ENCODE measurements at regions not wholly inside any gene's neighbourhood (a gene's known extent, or its start where the extent isn't known, plus 50 kb on each side); places are given as distances from the start of the nearest gene placed in this dataset.

- no peaks in the 10 kb centered on the region for H3K27me3 Mint-ChIP-seq
- no peak overlapping the region for H3K4me3 Mint-ChIP-seq
- H3K27ac Mint-ChIP-seq = no peak overlapping the region
- H3K36me3 Mint-ChIP-seq = no peaks in the 10 kb centered on the region
- H3K9me3 Mint-ChIP-seq = peaks cover under 1 to 4% (median 3%) of the 10 kb centered on the region in 3 donors
- H3K4me1 Mint-ChIP-seq = no peaks in the 10 kb centered on the region
Measured at GRCh38 chr13:93144031-93144430, 82.6 kb upstream of the GPC6 start.

- Mint-ChIP-seq H3K4me3 (no peak overlapping the region), H3K36me3 (no peaks in the 10 kb centered on the region), H3K9me3 (peaks cover 3 to 8% (median 3%) of the 10 kb centered on the region in 3 donors), H3K27me3 (no peaks in the 10 kb centered on the region), H3K4me1 (no peaks in the 10 kb centered on the region), H3K27ac (no peak overlapping the region)
Measured at GRCh38 chr13:93145199-93145598, 81.4 kb upstream of the GPC6 start.

- peaks cover 3 to 12% (median 3%) of the 10 kb centered on the region in 3 donors for H3K9me3 Mint-ChIP-seq
- no peak overlapping the region for H3K27ac Mint-ChIP-seq
- no peaks in the 10 kb centered on the region for H3K36me3 Mint-ChIP-seq
- no peaks in the 10 kb centered on the region for H3K27me3 Mint-ChIP-seq
- no peak overlapping the region for H3K4me3 Mint-ChIP-seq
- no peaks in the 10 kb centered on the region for H3K4me1 Mint-ChIP-seq
Measured at GRCh38 chr13:93146584-93147297, 79.9 kb upstream of the GPC6 start.

GRCh38 chr13:93147298-93147645 lies 79.3 kb upstream of the GPC6 start:
- H3K27me3 Mint-ChIP-seq = no peaks in the 10 kb centered on the region
- H3K9me3 Mint-ChIP-seq = peaks cover 3 to 14% (median 3%) of the 10 kb centered on the region in 3 donors
- no peak overlapping the region for H3K4me3 Mint-ChIP-seq
- H3K27ac Mint-ChIP-seq = no peak overlapping the region
- H3K4me1 Mint-ChIP-seq = no peaks in the 10 kb centered on the region
- no peaks in the 10 kb centered on the region for H3K36me3 Mint-ChIP-seq

GRCh38 chr13:93147946-93148345 lies 78.7 kb upstream of the GPC6 start:
- H3K27me3 Mint-ChIP-seq = no peaks in the 10 kb centered on the region
- H3K4me3 Mint-ChIP-seq = no peak overlapping the region
- H3K36me3 Mint-ChIP-seq = no peaks in the 10 kb centered on the region
- H3K27ac Mint-ChIP-seq = no peak overlapping the region
- H3K9me3 Mint-ChIP-seq = peaks cover 3 to 20% (median 3%) of the 10 kb centered on the region in 3 donors
- no peaks in the 10 kb centered on the region for H3K4me1 Mint-ChIP-seq

- Mint-ChIP-seq H3K4me3 (no peak overlapping the region), H3K27ac (no peak overlapping the region), H3K27me3 (no peaks in the 10 kb centered on the region), H3K4me1 (no peaks in the 10 kb centered on the region), H3K9me3 (peaks cover 3 to 20% (median 3%) of the 10 kb centered on the region in 3 donors), H3K36me3 (no peaks in the 10 kb centered on the region)
Measured at GRCh38 chr13:93151277-93151676, 75.3 kb upstream of the GPC6 start.

GRCh38 chr13:93158565-93158964 lies 68.0 kb upstream of the GPC6 start:
- Mint-ChIP-seq H3K4me1 (peaks cover 0 to 2% (median 0%) of the 10 kb centered on the region in 3 donors), H3K27me3 (no peaks in the 10 kb centered on the region), H3K4me3 (no peak overlapping the region), H3K9me3 (peaks cover 0 to 5% (median 0%) of the 10 kb centered on the region in 3 donors), H3K27ac (no peak overlapping the region), H3K36me3 (no peaks in the 10 kb centered on the region)

- Mint-ChIP-seq H3K9me3 (peaks cover 0 to 3% (median 2%) of the 10 kb centered on the region in 3 donors), H3K27me3 (no peaks in the 10 kb centered on the region), H3K4me3 (no peak overlapping the region), H3K36me3 (no peaks in the 10 kb centered on the region), H3K27ac (no peak overlapping the region), H3K4me1 (no peaks in the 10 kb centered on the region)
Measured at GRCh38 chr13:93169980-93170379, 56.6 kb upstream of the GPC6 start.

- Mint-ChIP-seq H3K36me3 (no peaks in the 10 kb centered on the region), H3K4me3 (no peak overlapping the region), H3K27ac (no peak overlapping the region), H3K4me1 (no peaks in the 10 kb centered on the region), H3K27me3 (no peaks in the 10 kb centered on the region), H3K9me3 (peaks cover 3 to 7% (median 3%) of the 10 kb centered on the region in 3 donors)
Measured at GRCh38 chr13:93172109-93172508, 54.5 kb upstream of the GPC6 start.

- no peaks in the 10 kb centered on the region for H3K4me1 Mint-ChIP-seq
Measured at GRCh38 chr13:93173654-93174053, 53.0 kb upstream of the GPC6 start.

GRCh38 chr13:93174260-93174659 lies 52.3 kb upstream of the GPC6 start:
- H3K27me3 Mint-ChIP-seq = no peaks in the 10 kb centered on the region
- H3K4me3 Mint-ChIP-seq = no peak overlapping the region
- no peaks in the 10 kb centered on the region for H3K4me1 Mint-ChIP-seq
- no peak overlapping the region for H3K27ac Mint-ChIP-seq
- H3K36me3 Mint-ChIP-seq = no peaks in the 10 kb centered on the region
- H3K9me3 Mint-ChIP-seq = peaks cover 0 to 7% (median 3%) of the 10 kb centered on the region in 3 donors

More at GRCh38 chr13:93173654-93174053, 53.0 kb upstream of the GPC6 start:
- Mint-ChIP-seq H3K4me3 (no peak overlapping the region), H3K27me3 (no peaks in the 10 kb centered on the region), H3K36me3 (no peaks in the 10 kb centered on the region), H3K9me3 (peaks cover 0 to 7% (median 3%) of the 10 kb centered on the region in 3 donors), H3K27ac (no peak overlapping the region)
